Upper lobe of left lung (tissue), 4 donors: ENCODE measurements at regions not wholly inside any gene's neighbourhood (a gene's known extent, or its start where the extent isn't known, plus 50 kb on each side); places are given as distances from the start of the nearest gene placed in this dataset.

Source experiments
- CTCF ChIP-seq, 6 experiments: fragments of 450-650 bp in 4 of 6; fragments of 200-600 bp in 2 of 6; sonication (generic) in 2 of 6; IDR thresholded peaks; one replicate each; pipeline ENCODE4 v1.5.1; 2016 to 2019; ENCODE audit warnings: antibody characterized with exemption in 6 of 6
- POLR2A ChIP-seq, 4 donors: fragments of 450-650 bp; IDR thresholded peaks; one replicate each; pipeline ENCODE4 v1.5.1; 2016 to 2017; ENCODE audit warnings: antibody characterized with exemption in 4 of 4, mild to moderate bottlenecking in 2 of 4
- POLR2AphosphoS5 ChIP-seq, 2 donors: sonication (generic); formaldehyde crosslinking; IDR thresholded peaks; one replicate each; pipeline ENCODE4 v1.5.1; 2017; ENCODE audit warnings: antibody characterized with exemption in 2 of 2

- no peak for TF ChIP-seq CTCF (IDR thresholded peaks at IDR 0.05)
- peak in 1 of 4 donors; percentile 61 for TF ChIP-seq POLR2A (IDR thresholded peaks at IDR 0.05)
- TF ChIP-seq POLR2AphosphoS5 (IDR thresholded peaks at IDR 0.05): peak; percentile 67 to 77
These were observed 142.9 kb downstream of the ASB1 start for GRCh38 chr2:238569507-238570195.
